ENCODE measurements at regions not wholly inside any gene's neighbourhood (a gene's known extent, or its start where the extent isn't known, plus 50 kb on each side); places are given as distances from the start of the nearest gene placed in this dataset.

GRCh38 chr2:16375351-16375750 is 290.3 kb downstream of the CYRIA start:
- no peak for DNase-seq (ENCODE audit: low read depth)
- H3K4me3 ChIP-seq (ENCODE audit: low read depth, low read length): no peak overlapping the region
- TF ChIP-seq POLR2A (IDR thresholded peaks at IDR 0.05; ENCODE audit: extremely low read depth, insufficient read length) (no peak), MAX (IDR thresholded peaks at IDR 0.05; ENCODE audit: low read depth, low read length) (no peak)

- DNase-seq (ENCODE audit: low read depth): no peak
Observed at GRCh38 chr2:16374671-16375070, 291.0 kb downstream of the CYRIA start.

GRCh38 chr2:16373341-16373740 is 292.3 kb downstream of the CYRIA start:
- no peak for DNase-seq (ENCODE audit: low read depth)
- H3K4me3 ChIP-seq (ENCODE audit: low read depth, low read length): no peak overlapping the region
- TF ChIP-seq MAX (IDR thresholded peaks at IDR 0.05; ENCODE audit: low read depth, low read length) (no peak), POLR2A (IDR thresholded peaks at IDR 0.05; ENCODE audit: extremely low read depth, insufficient read length) (no peak), MYC (IDR thresholded peaks at IDR 0.05; ENCODE audit: low read depth, low read length) (no peak), CTCF (IDR thresholded peaks at IDR 0.05; ENCODE audit: low read depth, low read length) (no peak)

More at GRCh38 chr2:16374671-16375070, 291.0 kb downstream of the CYRIA start:
- no peak overlapping the region for H3K4me3 ChIP-seq (ENCODE audit: low read depth, low read length)
- TF ChIP-seq POLR2A (IDR thresholded peaks at IDR 0.05; ENCODE audit: extremely low read depth, insufficient read length): no peak

GRCh38 chr2:16371751-16372150 is 293.9 kb downstream of the CYRIA start:
- H3K4me3 ChIP-seq (ENCODE audit: low read depth, low read length): no peak overlapping the region
- DNase-seq (ENCODE audit: low read depth): no peak
- TF ChIP-seq MAX (IDR thresholded peaks at IDR 0.05; ENCODE audit: low read depth, low read length) (no peak), POLR2A (IDR thresholded peaks at IDR 0.05; ENCODE audit: extremely low read depth, insufficient read length) (no peak), CTCF (IDR thresholded peaks at IDR 0.05; ENCODE audit: low read depth, low read length) (no peak), MYC (IDR thresholded peaks at IDR 0.05; ENCODE audit: low read depth, low read length) (no peak)

GRCh38 chr2:16368951-16369350 is 296.7 kb downstream of the CYRIA start:
- DNase-seq (ENCODE audit: low read depth): no peak
- TF ChIP-seq CTCF (IDR thresholded peaks at IDR 0.05; ENCODE audit: low read depth, low read length): no peak
- no peak for TF ChIP-seq MAX (IDR thresholded peaks at IDR 0.05; ENCODE audit: low read depth, low read length)
- no peak for TF ChIP-seq POLR2A (IDR thresholded peaks at IDR 0.05; ENCODE audit: extremely low read depth, insufficient read length)
- TF ChIP-seq MYC (IDR thresholded peaks at IDR 0.05; ENCODE audit: low read depth, low read length): no peak

GRCh38 chr2:16368328-16368727 is 297.3 kb downstream of the CYRIA start:
- TF ChIP-seq POLR2A (IDR thresholded peaks at IDR 0.05; ENCODE audit: extremely low read depth, insufficient read length) (no peak), MAX (IDR thresholded peaks at IDR 0.05; ENCODE audit: low read depth, low read length) (no peak), MYC (IDR thresholded peaks at IDR 0.05; ENCODE audit: low read depth, low read length) (no peak), CTCF (IDR thresholded peaks at IDR 0.05; ENCODE audit: low read depth, low read length) (no peak)
- no peak overlapping the region for H3K4me3 ChIP-seq (ENCODE audit: low read depth, low read length)
- no peak for DNase-seq (ENCODE audit: low read depth)

More at GRCh38 chr2:16368951-16369350, 296.7 kb downstream of the CYRIA start:
- H3K4me3 ChIP-seq (ENCODE audit: low read depth, low read length): no peak overlapping the region

- H3K4me3 ChIP-seq (ENCODE audit: low read depth, low read length): no peak overlapping the region
- DNase-seq (ENCODE audit: low read depth): no peak
- TF ChIP-seq MYC (IDR thresholded peaks at IDR 0.05; ENCODE audit: low read depth, low read length) (no peak), POLR2A (IDR thresholded peaks at IDR 0.05; ENCODE audit: extremely low read depth, insufficient read length) (no peak), MAX (IDR thresholded peaks at IDR 0.05; ENCODE audit: low read depth, low read length) (no peak), CTCF (IDR thresholded peaks at IDR 0.05; ENCODE audit: low read depth, low read length) (no peak)
Observed at GRCh38 chr2:16365366-16365765, 300.3 kb downstream of the CYRIA start.

Measured in NB4 (cell line).